Right lobe of liver (tissue), 6 donors: ENCODE measurements at regions not wholly inside any gene's neighbourhood (a gene's known extent, or its start where the extent isn't known, plus 50 kb on each side); places are given as distances from the start of the nearest gene placed in this dataset.

Experiments used
- ATAC-seq, 4 donors: fragments of 200-7000 bp; cut with Tn5 transposase; one replicate each; pipeline ENCODE4 v1.9.1; 2020; ENCODE audit warnings: mild to moderate bottlenecking in 4 of 4, moderate library complexity in 4 of 4
- DNase-seq, 3 donors: peaks; one replicate each; pipeline ENCODE4 v3.0.0-alpha.2; 2020
- H3K27ac ChIP-seq, 3 donors: fragments of 200-600 bp; one replicate each; pipeline ENCODE4 v1.8.0; 2022
- H3K27me3 ChIP-seq, 2 donors: fragments of 200-600 bp; one replicate each; pipeline ENCODE4 v1.8.0; 2022
- H3K36me3 ChIP-seq, 4 donors: fragments of 200-600 bp; sonication (generic) in 1 of 4; one replicate each; pipeline versions ENCODE4 v1.5.1 to v1.8.0; 2017 to 2022; ENCODE audit warnings: control low read depth in 1 of 4
- H3K4me1 ChIP-seq, 4 donors: fragments of 200-600 bp; sonication (generic) in 1 of 4; one replicate each; pipeline versions ENCODE4 v1.5.1 to v1.8.0; 2017 to 2022; ENCODE audit warnings: control low read depth in 1 of 4
- H3K4me3 ChIP-seq, 3 donors: fragments of 200-600 bp; one replicate each; pipeline ENCODE4 v1.8.0; 2022
- H3K9me3 ChIP-seq, 4 donors: fragments of 200-600 bp; sonication (generic) in 1 of 4; one replicate each; pipeline versions ENCODE4 v1.5.1 to v1.8.0; 2017 to 2022; ENCODE audit warnings: control low read depth in 1 of 4
- POLR2A ChIP-seq: fragments of 450-650 bp; IDR thresholded peaks from one replicate; pipeline ENCODE4 v1.6.1; 2017; ENCODE audit warnings: antibody characterized with exemption, mild to moderate bottlenecking
- WGBS: methylation state at CpG from one replicate; pipeline ENCODE4 v1.1.6; 2018; ENCODE audit warnings: low coverage, low lambda C conversion rate; ENCODE audit not compliant: insufficient coverage; ENCODE audit errors: missing lambda C conversion rate; 5-methylcytosine and 5-hydroxymethylcytosine counted together
- intact Hi-C, 2 donors: fragments of 100-400 bp; cut with DNase I; formaldehyde crosslinking; loops; one replicate each; pipeline versions ENCODE4 v1.11.2 to v1.14.1; 2022
- TF ChIP-seq, protein P1 (sequence below), 4 donors: fragments of 200-600 bp in 3 of 4; fragments of 450-650 bp in 1 of 4; IDR thresholded peaks; one replicate each; pipeline versions ENCODE4 v1.5.1 to v1.8.0; 2016 to 2022; ENCODE audit warnings: antibody characterized with exemption in 4 of 4, mild to moderate bottlenecking in 2 of 4
- donor health status: DM: no; HTN: yes; CAD: no.
- donor health status: DM: no; HTN: no; CAD: no.
- donor health status: DM: no; HTN: no; CAD: no.
- donor health status: DM: no; HTN: yes; CAD: no.
- donor health status: DM: no; HTN: yes; CAD: no.

DNA sequence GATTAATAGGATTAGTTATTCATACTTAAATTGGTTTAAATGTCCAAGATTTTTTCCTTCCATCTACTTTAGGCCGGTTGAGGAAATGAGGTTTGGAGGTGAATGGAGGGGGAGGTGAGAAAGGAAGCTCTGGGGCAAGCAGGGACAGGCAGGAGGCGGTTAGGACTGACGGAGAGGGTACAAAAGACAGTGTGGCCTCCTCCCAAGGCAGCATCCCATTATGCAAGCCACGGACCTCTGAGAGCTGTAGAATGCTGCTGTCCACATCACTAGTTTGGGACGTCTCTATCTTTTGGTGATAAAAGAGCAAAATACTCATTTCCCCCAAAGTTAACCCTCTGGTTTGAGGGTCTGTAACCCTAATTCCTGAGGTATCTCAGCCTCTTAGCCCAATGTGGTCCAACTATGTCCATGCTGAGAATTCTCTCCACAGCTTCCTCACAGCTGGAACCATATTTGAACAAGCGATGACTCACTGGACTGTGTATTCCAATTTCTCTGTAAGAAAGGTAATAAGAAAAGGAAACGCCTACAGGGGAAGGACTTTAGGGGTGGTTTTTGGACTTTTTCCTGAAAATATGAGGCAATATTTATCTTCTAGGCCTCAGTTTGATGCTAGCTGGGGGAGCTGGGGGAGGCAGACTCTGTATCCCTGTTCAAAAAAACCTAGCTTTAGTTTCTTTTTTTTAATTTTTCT, 172.2 kb downstream of the TFAP2B start:
- no peaks in the 10 kb centered on the region for H3K27me3 ChIP-seq
- TF ChIP-seq, protein P1, sequence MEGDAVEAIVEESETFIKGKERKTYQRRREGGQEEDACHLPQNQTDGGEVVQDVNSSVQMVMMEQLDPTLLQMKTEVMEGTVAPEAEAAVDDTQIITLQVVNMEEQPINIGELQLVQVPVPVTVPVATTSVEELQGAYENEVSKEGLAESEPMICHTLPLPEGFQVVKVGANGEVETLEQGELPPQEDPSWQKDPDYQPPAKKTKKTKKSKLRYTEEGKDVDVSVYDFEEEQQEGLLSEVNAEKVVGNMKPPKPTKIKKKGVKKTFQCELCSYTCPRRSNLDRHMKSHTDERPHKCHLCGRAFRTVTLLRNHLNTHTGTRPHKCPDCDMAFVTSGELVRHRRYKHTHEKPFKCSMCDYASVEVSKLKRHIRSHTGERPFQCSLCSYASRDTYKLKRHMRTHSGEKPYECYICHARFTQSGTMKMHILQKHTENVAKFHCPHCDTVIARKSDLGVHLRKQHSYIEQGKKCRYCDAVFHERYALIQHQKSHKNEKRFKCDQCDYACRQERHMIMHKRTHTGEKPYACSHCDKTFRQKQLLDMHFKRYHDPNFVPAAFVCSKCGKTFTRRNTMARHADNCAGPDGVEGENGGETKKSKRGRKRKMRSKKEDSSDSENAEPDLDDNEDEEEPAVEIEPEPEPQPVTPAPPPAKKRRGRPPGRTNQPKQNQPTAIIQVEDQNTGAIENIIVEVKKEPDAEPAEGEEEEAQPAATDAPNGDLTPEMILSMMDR (IDR thresholded peaks at IDR 0.05) = no peak
- no peak for TF ChIP-seq POLR2A
- WGBS = 57% methylated on average over 7 of the region's 7 CpGs

DNA sequence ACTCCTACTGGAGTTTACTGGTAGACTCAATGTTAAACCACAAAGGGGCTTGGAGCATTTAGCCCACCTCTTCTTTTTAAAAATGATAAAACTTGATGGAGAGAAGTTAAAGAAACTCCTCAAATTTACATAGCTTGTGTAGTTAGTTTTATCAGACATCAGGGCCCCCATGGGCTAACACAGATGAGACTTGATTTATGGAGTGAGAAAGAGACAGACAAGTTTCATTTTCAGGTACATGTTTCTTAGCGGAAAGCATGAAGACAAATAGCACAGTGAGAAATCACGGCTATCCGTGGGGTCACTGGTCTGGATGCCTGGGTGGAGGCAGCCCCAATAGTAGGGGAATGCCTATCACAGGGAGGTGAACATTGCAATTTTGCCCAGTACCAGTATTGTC, 173.6 kb downstream of the TFAP2B start:
- H3K27ac ChIP-seq = no peak overlapping the region
- H3K4me3 ChIP-seq = no peak overlapping the region
- DNase-seq (no peak), ATAC-seq (no peak)
- H3K4me1 ChIP-seq = no peaks in the 10 kb centered on the region
- 75% methylated on average over 3 of the region's 3 CpGs for WGBS
- H3K9me3 ChIP-seq = no peaks in the 10 kb centered on the region
- TF ChIP-seq POLR2A = no peak
- H3K36me3 ChIP-seq = no peaks in the 10 kb centered on the region
- intact Hi-C loops = no loop called here
- H3K27me3 ChIP-seq = no peaks in the 10 kb centered on the region

More for the DNA sequence above, 172.2 kb downstream of the TFAP2B start:
- Histone ChIP-seq H3K4me3 (no peak overlapping the region), H3K4me1 (no peaks in the 10 kb centered on the region), H3K27ac (no peak overlapping the region), H3K36me3 (no peaks in the 10 kb centered on the region), H3K9me3 (no peaks in the 10 kb centered on the region)
- DNase-seq (no peak), ATAC-seq (no peak)
- intact Hi-C loops = no loop called here

DNA sequence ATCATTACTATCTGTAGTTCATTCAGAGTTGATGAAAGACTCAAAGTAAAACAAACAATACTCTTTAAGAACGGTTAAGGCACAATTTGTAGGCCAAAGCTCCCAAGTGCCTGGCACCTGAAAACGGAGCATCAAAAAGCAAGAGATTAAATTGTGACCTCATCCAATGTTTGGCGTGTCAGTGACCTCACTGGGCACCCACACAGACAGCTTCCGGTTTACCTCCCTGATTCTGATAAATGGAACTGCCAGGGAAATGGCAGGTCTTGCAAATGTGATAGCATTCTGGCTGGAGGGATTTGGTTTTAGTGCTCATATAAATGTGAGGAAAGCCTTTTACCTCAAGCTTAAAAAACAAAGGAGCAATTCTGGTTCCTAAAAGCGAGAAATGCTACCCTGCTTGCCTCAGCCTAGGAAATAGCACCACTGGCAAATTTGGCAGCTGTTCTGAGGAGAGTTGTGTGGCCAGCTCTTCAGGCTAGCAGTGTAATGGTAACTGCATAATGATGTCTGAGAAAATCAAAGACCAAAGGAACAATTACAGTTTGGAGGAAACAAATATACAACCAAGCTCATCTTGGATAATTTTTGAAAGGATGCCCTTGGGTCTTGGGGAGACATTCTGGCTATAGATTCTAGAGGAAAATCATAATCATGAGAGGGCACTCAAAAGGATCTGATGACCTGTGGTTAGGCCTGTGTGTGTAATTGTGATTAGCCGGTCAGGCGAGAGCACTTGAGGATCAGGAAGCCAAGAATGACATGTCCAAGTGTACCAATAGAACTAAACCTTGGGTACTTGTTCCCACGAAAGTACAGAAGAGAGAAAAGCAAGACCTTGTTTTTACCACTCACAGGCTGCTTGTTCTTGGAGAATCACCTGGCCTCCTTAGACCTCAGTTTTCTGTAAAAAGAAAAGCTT, 174.3 kb downstream of the TFAP2B start:
- TF ChIP-seq, protein P1 (IDR thresholded peaks at IDR 0.05) = no peak
- no peak for TF ChIP-seq POLR2A
- Histone ChIP-seq H3K4me1 (no peaks in the 10 kb centered on the region), H3K4me3 (no peak overlapping the region), H3K27ac (no peak overlapping the region), H3K27me3 (no peaks in the 10 kb centered on the region), H3K36me3 (no peaks in the 10 kb centered on the region), H3K9me3 (no peaks in the 10 kb centered on the region)
- DNase-seq = no peak
- intact Hi-C loops = no loop called here
- ATAC-seq = no peak
- 66% methylated on average over 8 of the region's 8 CpGs for WGBS

DNA sequence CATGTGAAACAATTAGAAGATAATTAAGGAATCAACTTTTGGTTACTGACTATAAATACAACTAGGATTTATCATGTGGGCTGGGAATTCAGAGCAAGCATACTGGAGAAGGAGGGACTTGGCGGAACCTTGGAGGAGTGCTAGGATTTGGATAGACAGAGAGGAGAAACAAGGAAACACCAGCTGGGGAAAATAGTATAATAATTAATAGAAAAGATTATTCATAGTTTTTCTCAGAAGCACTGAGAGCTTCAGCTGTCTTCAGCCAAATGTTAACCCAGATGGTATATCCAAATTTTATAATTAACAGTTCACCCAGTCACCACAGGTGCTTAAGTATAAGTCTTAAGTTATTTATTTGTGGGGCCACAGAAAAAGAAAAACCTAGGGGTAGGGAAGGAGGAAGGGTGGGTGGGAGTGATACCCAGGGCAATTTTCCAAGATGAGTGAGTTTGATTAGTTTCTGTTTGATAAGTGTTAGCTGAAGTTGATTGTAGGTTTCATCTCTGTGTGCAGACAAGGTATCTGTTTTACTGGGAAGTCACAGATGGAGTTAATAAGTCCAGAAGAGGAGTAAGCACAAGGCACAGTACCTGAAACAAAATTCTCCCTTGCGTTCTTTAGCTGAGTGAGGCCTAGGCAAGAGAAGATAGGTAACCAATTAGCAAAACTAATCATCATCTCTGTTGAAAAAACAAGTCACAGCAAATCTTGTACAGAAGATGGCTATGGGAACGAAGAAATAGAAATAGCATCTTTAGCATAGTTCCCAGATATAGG, 175.5 kb downstream of the TFAP2B start:
- no peaks in the 10 kb centered on the region for H3K36me3 ChIP-seq
- DNase-seq (no peak), ATAC-seq (no peak)

More for the DNA sequence above, 175.5 kb downstream of the TFAP2B start:
- H3K4me1 ChIP-seq = no peaks in the 10 kb centered on the region
- no peak overlapping the region for H3K27ac ChIP-seq
- no peaks in the 10 kb centered on the region for H3K9me3 ChIP-seq
- no peaks in the 10 kb centered on the region for H3K27me3 ChIP-seq
- TF ChIP-seq, protein P1 (IDR thresholded peaks at IDR 0.05) = no peak
- no peak for TF ChIP-seq POLR2A
- WGBS = 43% methylated on average over 2 of the region's 3 CpGs
- H3K4me3 ChIP-seq = no peak overlapping the region
- intact Hi-C loops = no loop called here
